GM19240 (cell line): ENCODE measurements at regions not wholly inside any gene's neighbourhood (a gene's known extent, or its start where the extent isn't known, plus 50 kb on each side); places are given as distances from the start of the nearest gene placed in this dataset.

ENCODE experiments used
- DNase-seq: peaks from one replicate; pipeline ENCODE4 v3.0.0; 2011; ENCODE audit warnings: low spot score; ENCODE audit not compliant: insufficient read length

- no peak for DNase-seq
Observed at GRCh38 chr4:123840197-123840596, 443.6 kb downstream of the SPRY1 start.

- no peak for DNase-seq
Observed at GRCh38 chr4:123841447-123842121, 445.0 kb downstream of the SPRY1 start.

GRCh38 chr4:123843137-123843536 is 446.5 kb downstream of the SPRY1 start:
- DNase-seq: no peak

- no peak for DNase-seq
Observed at GRCh38 chr4:123844374-123844773, 447.8 kb downstream of the SPRY1 start.

GRCh38 chr4:123846092-123846491 is 449.5 kb downstream of the SPRY1 start:
- DNase-seq: no peak

GRCh38 chr4:123846561-123846960 is 450.0 kb downstream of the SPRY1 start:
- no peak for DNase-seq

- DNase-seq: no peak
Observed at GRCh38 chr4:123848606-123849005, 452.0 kb downstream of the SPRY1 start.

- no peak for DNase-seq
Observed at GRCh38 chr4:123849495-123849894, 452.9 kb downstream of the SPRY1 start.

GRCh38 chr4:123851521-123851920 is 454.9 kb downstream of the SPRY1 start:
- no peak for DNase-seq

- no peak for DNase-seq
Observed at GRCh38 chr4:123853651-123854050, 457.1 kb downstream of the SPRY1 start.

- no peak for DNase-seq
Observed at GRCh38 chr4:123856689-123857545, 460.3 kb downstream of the SPRY1 start.

GRCh38 chr4:123858465-123858864 is 461.9 kb downstream of the SPRY1 start:
- no peak for DNase-seq

- no peak for DNase-seq
Observed at GRCh38 chr4:123862812-123863211, 466.2 kb downstream of the SPRY1 start.

- no peak for DNase-seq
Observed at GRCh38 chr4:123866796-123867195, 470.2 kb downstream of the SPRY1 start.

GRCh38 chr4:123867910-123868587 is 471.5 kb downstream of the SPRY1 start:
- no peak for DNase-seq

- DNase-seq: no peak
Observed at GRCh38 chr4:123869286-123870215, 473.0 kb downstream of the SPRY1 start.

GRCh38 chr4:123870216-123870876 is 473.8 kb downstream of the SPRY1 start:
- no peak for DNase-seq

GRCh38 chr4:123871341-123871740 is 474.7 kb downstream of the SPRY1 start:
- DNase-seq: no peak

GRCh38 chr4:123874063-123874462 is 477.5 kb downstream of the SPRY1 start:
- no peak for DNase-seq

GRCh38 chr4:123876143-123876542 is 479.5 kb downstream of the SPRY1 start:
- DNase-seq: no peak
